BE2C (cell line): ENCODE measurements at regions not wholly inside any gene's neighbourhood (a gene's known extent, or its start where the extent isn't known, plus 50 kb on each side); places are given as distances from the start of the nearest gene placed in this dataset.

Experiments used
- DNase-seq: peaks from one replicate; pipeline ENCODE4 v3.0.0-alpha.2; 2020
- H3K27me3 ChIP-seq: fragments of 250-450 bp; sonication (Bioruptor Pico); 2 replicates; pipeline ENCODE4 v1.5.1; 2020; ENCODE audit warnings: mild to moderate bottlenecking
- H3K36me3 ChIP-seq: fragments of 250-450 bp; sonication (Bioruptor Pico); 2 replicates; pipeline ENCODE4 v1.5.1; 2020; ENCODE audit warnings: mild to moderate bottlenecking
- H3K4me1 ChIP-seq: fragments of 250-450 bp; sonication (Bioruptor Pico); 2 replicates; pipeline ENCODE4 v1.5.1; 2020
- H3K4me3 ChIP-seq: 2 replicates; pipeline ENCODE4 v1.5.1; 2011; ENCODE audit warnings: low read depth, low read length
- H3K9me3 ChIP-seq: fragments of 250-450 bp; sonication (Bioruptor Pico); 2 replicates; pipeline ENCODE4 v1.5.1; 2020
- CTCF ChIP-seq: IDR thresholded peaks from 2 replicates; pipeline ENCODE4 v1.5.1; 2012; ENCODE audit warnings: mild to moderate bottlenecking, low read depth, low read length

DNA sequence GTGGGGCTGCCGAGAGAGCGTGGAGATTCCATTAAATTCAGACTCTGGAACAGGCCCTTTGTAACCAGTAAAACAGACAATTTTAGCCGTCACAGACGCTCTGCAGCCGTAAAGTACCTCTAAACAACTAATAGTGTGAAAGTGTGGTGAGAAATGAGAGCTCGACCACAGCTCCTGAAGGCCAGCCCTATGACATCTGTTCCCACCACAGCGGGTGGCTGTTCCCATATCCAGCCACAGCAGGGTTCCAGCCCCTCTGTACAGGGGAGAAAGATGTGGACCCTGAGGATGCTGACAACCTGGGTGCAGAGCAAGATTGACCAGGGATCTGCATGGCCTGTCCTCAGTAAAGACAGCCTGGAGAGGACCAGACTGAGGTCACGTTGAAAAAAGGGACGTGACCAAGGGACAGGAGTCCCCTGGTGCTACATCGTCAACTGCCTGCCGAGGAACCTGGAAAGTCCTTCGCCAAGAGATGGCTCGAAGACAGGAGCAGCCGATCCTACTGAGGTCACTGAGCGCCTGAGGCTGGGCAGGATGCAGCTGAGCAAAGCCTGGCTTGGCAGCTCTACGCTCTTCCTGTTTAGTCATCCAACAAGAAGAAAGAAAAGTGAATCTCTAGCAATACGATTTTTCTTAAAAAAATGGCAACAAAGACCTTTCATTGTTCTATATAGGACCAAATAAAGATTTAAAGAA is 831.7 kb downstream of the RNF144A start:
- H3K4me3 ChIP-seq: no peak overlapping the region
- H3K9me3 ChIP-seq: no peaks in the 10 kb centered on the region
- H3K36me3 ChIP-seq: no peaks in the 10 kb centered on the region
- TF ChIP-seq CTCF: no peak
- no peaks in the 10 kb centered on the region for H3K27me3 ChIP-seq
- H3K4me1 ChIP-seq: peaks cover 9% of the 10 kb centered on the region; the same call in 1 of the 2 replicates
- DNase-seq: peak; percentile 20

DNA sequence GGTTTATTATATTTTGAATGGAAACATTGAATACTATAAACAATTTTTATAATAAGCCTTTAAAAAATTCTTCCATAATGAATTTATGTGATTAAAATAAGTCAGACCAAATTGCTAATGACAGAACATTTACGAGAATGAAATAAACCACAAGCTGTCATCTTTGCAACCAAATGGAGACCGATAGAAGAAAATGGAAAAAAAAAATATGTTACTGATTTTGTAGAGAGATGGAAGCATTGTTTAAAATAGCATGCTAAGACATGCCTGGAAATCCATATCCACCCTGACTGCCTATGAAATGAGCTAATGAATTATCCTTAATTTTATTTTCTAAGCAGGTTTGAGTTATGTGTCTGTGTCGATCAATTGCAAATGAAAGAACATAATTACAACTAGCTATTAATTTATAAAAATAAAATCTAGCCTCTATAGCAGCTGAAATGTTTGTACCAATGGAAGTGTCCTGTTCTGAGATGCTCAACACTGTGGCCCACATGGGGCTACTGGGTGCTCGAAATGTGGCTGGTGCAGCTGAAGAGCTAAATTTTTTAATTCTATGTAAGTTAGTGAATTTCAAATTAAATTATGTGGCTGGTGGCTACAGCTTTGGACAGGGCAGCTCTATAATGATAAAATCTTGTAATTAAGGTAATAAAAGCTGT is 832.8 kb downstream of the RNF144A start:
- Histone ChIP-seq H3K27me3 (no peaks in the 10 kb centered on the region), H3K4me1 (peaks cover 9% of the 10 kb centered on the region; the same call in 1 of the 2 replicates), H3K4me3 (no peak overlapping the region), H3K9me3 (no peaks in the 10 kb centered on the region), H3K36me3 (no peaks in the 10 kb centered on the region)
- TF ChIP-seq CTCF: no peak
- no peak for DNase-seq

DNA sequence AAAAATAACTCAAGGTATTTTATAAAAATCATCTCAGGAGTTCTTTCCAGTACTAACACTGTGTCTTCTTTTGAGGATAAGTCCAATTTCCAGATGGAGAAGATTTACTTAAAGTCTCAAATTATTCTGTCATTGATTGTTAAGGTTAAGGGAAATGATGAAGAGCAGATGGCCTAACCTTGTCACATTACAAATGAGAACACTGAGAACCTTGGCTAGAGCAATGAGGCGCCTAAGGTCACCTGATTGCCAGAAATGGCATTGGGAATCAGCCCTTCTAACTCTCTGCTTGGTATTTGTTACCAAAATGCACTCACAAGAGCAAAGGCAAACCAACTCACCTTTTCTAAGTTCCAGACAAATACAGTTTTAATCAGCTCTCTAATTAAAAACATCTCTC is 835.1 kb downstream of the RNF144A start:
- Histone ChIP-seq H3K36me3 (no peaks in the 10 kb centered on the region), H3K4me1 (peaks cover 9% of the 10 kb centered on the region; the same call in 1 of the 2 replicates), H3K9me3 (no peaks in the 10 kb centered on the region), H3K27me3 (no peaks in the 10 kb centered on the region), H3K4me3 (no peak overlapping the region)
- DNase-seq: no peak
- no peak for TF ChIP-seq CTCF

GRCh38 chr2:7753777-7754176 is 836.6 kb downstream of the RNF144A start:
- Histone ChIP-seq H3K4me1 (peaks cover 9% of the 10 kb centered on the region; the same call in 1 of the 2 replicates), H3K27me3 (no peaks in the 10 kb centered on the region), H3K4me3 (no peak overlapping the region), H3K9me3 (no peaks in the 10 kb centered on the region), H3K36me3 (no peaks in the 10 kb centered on the region)
- TF ChIP-seq CTCF: no peak
- no peak for DNase-seq

DNA sequence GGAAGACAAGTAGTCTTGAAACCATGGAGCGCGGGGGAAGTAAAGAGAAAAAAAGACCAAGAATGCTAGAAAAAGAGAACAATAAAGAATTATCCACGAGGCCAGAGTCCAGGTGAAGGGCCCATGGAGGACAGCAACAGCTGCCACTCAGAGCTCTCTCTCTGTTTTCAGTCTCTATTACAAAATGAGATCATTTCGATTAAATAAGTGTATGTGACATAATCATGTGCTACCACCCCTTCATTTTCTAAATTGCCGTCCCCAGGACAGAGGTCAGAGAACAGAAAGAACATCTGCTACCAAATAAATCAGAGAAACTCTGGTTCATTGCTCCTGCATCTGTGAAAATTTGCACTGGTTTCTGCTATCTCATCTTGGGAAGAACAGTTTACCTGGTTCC is 838.7 kb downstream of the RNF144A start:
- no peak overlapping the region for H3K4me3 ChIP-seq
- no peak for TF ChIP-seq CTCF
- no peaks in the 10 kb centered on the region for H3K9me3 ChIP-seq
- no peaks in the 10 kb centered on the region for H3K27me3 ChIP-seq
- DNase-seq: no peak
- H3K4me1 ChIP-seq: peaks cover 4% of the 10 kb centered on the region; the same call in 1 of the 2 replicates
- no peaks in the 10 kb centered on the region for H3K36me3 ChIP-seq

DNA sequence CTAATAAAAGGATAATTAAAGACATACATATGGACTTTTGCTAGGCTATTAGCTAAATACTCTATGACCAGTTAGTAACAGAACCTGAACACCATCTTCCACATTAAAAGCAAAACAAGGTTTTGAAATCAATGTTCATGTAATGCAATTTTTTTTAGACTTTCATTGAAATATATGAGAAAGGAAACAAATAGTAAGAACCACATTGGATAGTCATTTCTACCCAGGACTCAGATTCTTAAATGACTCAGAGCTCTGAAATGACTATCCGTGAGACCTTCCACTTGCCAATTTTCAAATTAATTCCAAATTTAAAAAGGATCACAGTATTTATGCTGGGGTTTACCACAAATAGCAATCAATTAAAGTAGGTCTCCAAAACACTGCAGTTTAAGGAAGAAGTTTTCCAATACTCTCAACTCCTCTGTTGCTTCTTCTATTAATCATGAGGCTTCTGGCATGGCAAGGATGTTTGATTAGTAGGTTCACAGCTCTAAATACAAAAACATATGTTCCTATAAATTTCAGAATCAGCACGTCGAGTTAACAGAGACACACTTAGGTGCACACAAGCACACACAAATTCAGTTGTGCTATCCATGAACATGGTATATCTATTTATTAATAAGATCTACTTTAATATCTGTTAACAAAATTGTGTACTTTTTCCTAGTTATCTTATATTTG is 841.0 kb downstream of the RNF144A start:
- Histone ChIP-seq H3K9me3 (no peaks in the 10 kb centered on the region; the same call in 1 of the 2 replicates), H3K4me1 (no peaks in the 10 kb centered on the region), H3K27me3 (no peaks in the 10 kb centered on the region), H3K36me3 (no peaks in the 10 kb centered on the region), H3K4me3 (no peak overlapping the region)
- DNase-seq: no peak
- no peak for TF ChIP-seq CTCF
